ENCODE measurements at regions not wholly inside any gene's neighbourhood (a gene's known extent, or its start where the extent isn't known, plus 50 kb on each side); places are given as distances from the start of the nearest gene placed in this dataset.

- no peak for DNase-seq (ENCODE audit: low read depth)
- H3K4me3 ChIP-seq (ENCODE audit: control insufficient read depth, low read depth, low read length) = no peak overlapping the region
- no peak for TF ChIP-seq CTCF (IDR thresholded peaks at IDR 0.05; ENCODE audit: control insufficient read depth, insufficient read depth, low read depth, low read length, missing control alignments)
Measured at GRCh38 chr3:16800361-16800760, 84.4 kb upstream of the PLCL2 start.

- no peak for DNase-seq (ENCODE audit: low read depth)
- TF ChIP-seq CTCF (IDR thresholded peaks at IDR 0.05; ENCODE audit: control insufficient read depth, insufficient read depth, low read depth, low read length, missing control alignments) = no peak
- no peak overlapping the region for H3K4me3 ChIP-seq (ENCODE audit: control insufficient read depth, low read depth, low read length)
Measured at GRCh38 chr3:16801223-16801622, 83.5 kb upstream of the PLCL2 start.

GRCh38 chr3:16801698-16802097 is 83.1 kb upstream of the PLCL2 start:
- H3K4me3 ChIP-seq (ENCODE audit: control insufficient read depth, low read depth, low read length) = no peak overlapping the region
- no peak for TF ChIP-seq CTCF (IDR thresholded peaks at IDR 0.05; ENCODE audit: control insufficient read depth, insufficient read depth, low read depth, low read length, missing control alignments)
- DNase-seq (ENCODE audit: low read depth) = peak; percentile 21

- H3K4me3 ChIP-seq (ENCODE audit: control insufficient read depth, low read depth, low read length) = no peak overlapping the region
- TF ChIP-seq CTCF (IDR thresholded peaks at IDR 0.05; ENCODE audit: control insufficient read depth, insufficient read depth, low read depth, low read length, missing control alignments) = no peak
- no peak for DNase-seq (ENCODE audit: low read depth)
Measured at GRCh38 chr3:16802389-16802788, 82.4 kb upstream of the PLCL2 start.

GRCh38 chr3:16803019-16803418 is 81.7 kb upstream of the PLCL2 start:
- no peak for TF ChIP-seq CTCF (IDR thresholded peaks at IDR 0.05; ENCODE audit: control insufficient read depth, insufficient read depth, low read depth, low read length, missing control alignments)

GRCh38 chr3:16807391-16807790 is 77.4 kb upstream of the PLCL2 start:
- H3K4me3 ChIP-seq (ENCODE audit: control insufficient read depth, low read depth, low read length) = no peak overlapping the region
- no peak for TF ChIP-seq CTCF (IDR thresholded peaks at IDR 0.05; ENCODE audit: control insufficient read depth, insufficient read depth, low read depth, low read length, missing control alignments)
- DNase-seq (ENCODE audit: low read depth) = peak; percentile 85

More at GRCh38 chr3:16803019-16803418, 81.7 kb upstream of the PLCL2 start:
- no peak for DNase-seq (ENCODE audit: low read depth)
- H3K4me3 ChIP-seq (ENCODE audit: control insufficient read depth, low read depth, low read length) = no peak overlapping the region
